ENCODE measurements at regions not wholly inside any gene's neighbourhood (a gene's known extent, or its start where the extent isn't known, plus 50 kb on each side); places are given as distances from the start of the nearest gene placed in this dataset.

DNA sequence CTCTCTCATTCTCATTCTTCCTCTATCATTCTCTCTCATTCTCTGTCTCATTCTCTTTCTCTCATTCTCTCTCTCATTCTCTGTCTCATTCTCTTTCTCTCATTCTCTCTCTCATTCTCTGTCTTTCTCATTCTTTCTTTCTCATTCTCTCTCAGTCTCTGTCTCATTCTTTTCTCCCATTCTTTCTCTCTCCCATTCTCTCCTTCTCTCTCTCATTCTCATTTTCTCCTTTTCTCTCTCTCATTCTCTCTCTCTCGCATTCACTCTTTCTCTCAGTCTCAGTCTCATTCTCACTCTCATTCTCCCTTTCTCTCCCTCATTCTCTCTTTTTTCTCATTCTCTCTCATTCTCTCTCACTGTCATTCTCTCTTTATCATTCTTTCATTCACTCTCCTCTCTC is 152.0 kb upstream of the UQCRFS1 start:
- TF ChIP-seq, protein P1, sequence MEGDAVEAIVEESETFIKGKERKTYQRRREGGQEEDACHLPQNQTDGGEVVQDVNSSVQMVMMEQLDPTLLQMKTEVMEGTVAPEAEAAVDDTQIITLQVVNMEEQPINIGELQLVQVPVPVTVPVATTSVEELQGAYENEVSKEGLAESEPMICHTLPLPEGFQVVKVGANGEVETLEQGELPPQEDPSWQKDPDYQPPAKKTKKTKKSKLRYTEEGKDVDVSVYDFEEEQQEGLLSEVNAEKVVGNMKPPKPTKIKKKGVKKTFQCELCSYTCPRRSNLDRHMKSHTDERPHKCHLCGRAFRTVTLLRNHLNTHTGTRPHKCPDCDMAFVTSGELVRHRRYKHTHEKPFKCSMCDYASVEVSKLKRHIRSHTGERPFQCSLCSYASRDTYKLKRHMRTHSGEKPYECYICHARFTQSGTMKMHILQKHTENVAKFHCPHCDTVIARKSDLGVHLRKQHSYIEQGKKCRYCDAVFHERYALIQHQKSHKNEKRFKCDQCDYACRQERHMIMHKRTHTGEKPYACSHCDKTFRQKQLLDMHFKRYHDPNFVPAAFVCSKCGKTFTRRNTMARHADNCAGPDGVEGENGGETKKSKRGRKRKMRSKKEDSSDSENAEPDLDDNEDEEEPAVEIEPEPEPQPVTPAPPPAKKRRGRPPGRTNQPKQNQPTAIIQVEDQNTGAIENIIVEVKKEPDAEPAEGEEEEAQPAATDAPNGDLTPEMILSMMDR (IDR thresholded peaks at IDR 0.05; ENCODE audit: low read depth, low read length), result no peak
- in situ Hi-C loops (cut with HindIII; ENCODE audit: low sequenced_read_pairs), result no loop called here
- no peak overlapping the region for H3K4me3 ChIP-seq (ENCODE audit: low read depth, low read length)
- no peak for DNase-seq (ENCODE audit: low read depth, low spot score)

DNA sequence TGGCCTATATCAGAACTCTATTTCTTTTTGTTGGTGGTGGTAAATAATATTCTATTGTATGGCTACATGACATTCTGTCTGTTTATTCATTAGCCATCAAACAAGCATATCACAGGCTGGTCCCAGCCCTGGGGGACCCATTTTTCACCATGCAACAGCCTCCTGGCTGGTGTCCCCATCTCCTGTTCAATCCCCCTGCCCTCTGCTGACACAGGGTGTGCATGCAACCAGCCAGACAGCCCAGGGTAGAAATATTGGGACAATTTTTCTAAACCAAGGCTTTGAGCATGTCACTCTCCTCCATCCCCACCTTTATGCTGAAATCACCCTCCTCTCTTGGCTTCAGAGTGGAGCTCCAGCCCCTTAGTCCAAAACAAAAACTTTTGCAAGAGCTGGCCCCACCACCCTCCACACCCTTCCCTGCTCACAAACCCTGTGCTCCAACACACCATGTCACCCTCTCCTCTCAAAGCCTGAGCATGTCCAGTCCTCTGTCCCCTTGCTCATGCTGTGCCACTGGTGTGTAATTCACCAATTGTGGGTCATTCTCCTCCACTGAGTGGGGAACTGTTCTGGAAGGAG is 153.0 kb upstream of the UQCRFS1 start:
- in situ Hi-C loops (cut with HindIII; ENCODE audit: low sequenced_read_pairs), result no loop called here
- TF ChIP-seq, protein P1 (IDR thresholded peaks at IDR 0.05; ENCODE audit: low read depth, low read length), result no peak
- H3K4me3 ChIP-seq (ENCODE audit: low read depth, low read length), result no peak overlapping the region
- DNase-seq (ENCODE audit: low read depth, low spot score), result no peak

DNA sequence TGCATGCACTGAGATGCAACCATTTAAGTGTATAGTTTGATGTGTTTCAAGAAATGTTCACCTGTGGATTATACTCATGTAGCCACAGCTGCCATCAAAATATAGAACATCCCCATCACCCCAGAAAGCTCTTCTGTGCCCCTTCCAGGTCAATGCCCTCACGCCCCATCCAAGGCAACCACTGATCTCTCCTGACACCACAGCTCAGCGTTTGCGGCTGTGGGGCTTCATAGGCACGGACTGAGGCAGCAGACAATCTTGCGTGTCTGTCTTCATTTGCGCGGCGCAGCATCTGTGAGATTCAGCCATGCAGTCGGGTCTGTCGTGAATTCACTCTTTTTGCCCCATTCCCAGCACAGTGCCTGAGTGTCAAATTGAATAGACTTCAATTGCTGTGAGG is 153.8 kb upstream of the UQCRFS1 start:
- TF ChIP-seq, protein P1 (IDR thresholded peaks at IDR 0.05; ENCODE audit: low read depth, low read length), result no peak
- no peak overlapping the region for H3K4me3 ChIP-seq (ENCODE audit: low read depth, low read length)
- in situ Hi-C loops (cut with HindIII; ENCODE audit: low sequenced_read_pairs), result no loop called here

DNA sequence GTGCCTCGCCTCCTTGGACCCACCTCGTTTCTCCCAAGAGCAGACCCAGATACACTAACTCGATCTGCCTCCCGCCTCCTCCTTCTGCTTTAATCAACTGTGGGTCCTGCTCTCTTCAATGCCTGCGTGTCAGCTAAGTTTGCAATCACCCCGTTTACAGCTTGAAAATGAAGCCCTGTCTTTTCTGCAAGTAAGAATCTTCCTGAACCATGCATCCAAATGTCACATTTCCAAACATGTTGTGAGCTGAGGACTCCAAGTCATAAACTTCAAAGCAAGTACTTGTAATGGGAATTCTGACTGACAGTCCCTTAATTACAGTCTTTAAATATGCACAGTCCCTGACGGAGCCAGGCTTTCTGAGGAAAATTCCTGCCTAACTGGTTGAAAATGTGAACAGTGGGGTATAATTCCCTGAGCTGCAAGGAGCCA is 154.9 kb upstream of the UQCRFS1 start:
- TF ChIP-seq, protein P1 (IDR thresholded peaks at IDR 0.05; ENCODE audit: low read depth, low read length), result no peak
- in situ Hi-C loops (cut with HindIII; ENCODE audit: low sequenced_read_pairs), result no loop called here
- H3K4me3 ChIP-seq (ENCODE audit: low read depth, low read length), result no peak overlapping the region
- no peak for DNase-seq (ENCODE audit: low read depth, low spot score)

More for the DNA sequence above, 153.8 kb upstream of the UQCRFS1 start:
- DNase-seq (ENCODE audit: low read depth, low spot score), result no peak

DNA sequence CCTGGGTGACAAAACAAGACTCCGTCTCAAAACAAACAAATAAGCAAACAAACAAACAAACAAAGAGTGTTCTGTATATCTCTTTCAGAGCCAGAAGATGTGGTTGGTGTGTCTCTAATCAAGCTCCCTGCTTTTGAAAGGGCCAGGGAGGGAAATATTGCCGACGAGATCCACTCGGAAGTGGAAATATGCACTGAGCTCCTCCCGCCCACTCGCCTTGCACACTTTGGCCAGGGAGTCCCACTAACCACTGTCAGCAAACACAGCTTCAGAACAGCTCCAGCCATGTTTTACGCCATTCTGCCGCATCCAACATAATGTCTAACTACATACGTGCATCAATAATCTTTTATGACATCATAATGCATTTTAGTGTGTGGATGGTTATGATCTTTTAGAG is 155.5 kb upstream of the VSTM2B start:
- H3K4me3 ChIP-seq (ENCODE audit: low read depth, low read length), result no peak overlapping the region
- TF ChIP-seq, protein P1 (IDR thresholded peaks at IDR 0.05; ENCODE audit: low read depth, low read length), result no peak
- DNase-seq (ENCODE audit: low read depth, low spot score), result no peak
- in situ Hi-C loops (cut with HindIII; ENCODE audit: low sequenced_read_pairs), result no loop called here

DNA sequence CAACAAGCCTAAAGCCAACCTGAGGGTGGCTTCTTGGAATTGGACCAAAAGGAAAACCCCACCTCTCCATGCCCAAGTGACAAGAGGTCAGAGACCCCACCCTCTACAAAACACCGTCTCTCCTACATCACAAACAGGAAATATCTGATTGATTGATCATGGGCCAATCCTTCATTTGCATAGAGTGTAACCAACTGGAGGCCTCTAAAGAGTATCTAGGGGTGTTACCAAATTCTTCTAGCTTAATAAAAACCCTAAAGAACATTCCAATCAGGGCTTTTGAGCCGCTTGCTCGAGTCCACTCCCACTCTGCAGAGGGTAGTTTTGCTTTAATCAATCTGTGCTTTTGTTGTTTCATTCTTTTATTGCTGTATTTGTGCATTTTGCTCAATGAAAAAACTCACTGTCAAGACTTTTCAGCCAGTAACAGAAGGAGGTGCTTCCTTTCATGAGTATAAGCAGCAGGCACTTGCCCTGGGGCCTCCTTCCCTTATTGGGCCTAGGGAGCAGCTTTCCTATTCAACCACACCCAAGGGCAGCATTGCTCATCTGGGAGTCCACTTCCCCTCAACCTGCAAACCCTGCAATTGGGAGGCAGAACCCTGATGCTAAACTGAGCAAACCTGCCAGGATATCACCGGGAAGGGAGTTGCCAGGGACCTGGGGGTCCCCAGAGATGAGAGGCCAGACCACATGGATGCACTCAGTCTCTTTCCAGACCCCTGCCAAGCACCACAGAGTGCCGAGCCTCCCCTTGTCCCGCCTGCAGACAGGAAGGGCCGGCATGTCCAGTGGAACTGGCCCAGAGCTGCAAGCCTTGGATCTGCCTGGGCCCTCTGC is 154.3 kb upstream of the VSTM2B start:
- DNase-seq (ENCODE audit: low read depth, low spot score), result no peak
- in situ Hi-C loops (cut with HindIII; ENCODE audit: low sequenced_read_pairs), result no loop called here

More for the DNA sequence above, 154.3 kb upstream of the VSTM2B start:
- TF ChIP-seq, protein P1 (IDR thresholded peaks at IDR 0.05; ENCODE audit: low read depth, low read length), result no peak
- H3K4me3 ChIP-seq (ENCODE audit: low read depth, low read length), result no peak overlapping the region

Data from astrocyte of the spinal cord (primary cell).